HFFc6 (cell line): ENCODE measurements at regions not wholly inside any gene's neighbourhood (a gene's known extent, or its start where the extent isn't known, plus 50 kb on each side); places are given as distances from the start of the nearest gene placed in this dataset.

Experiments
- DNase-seq: peaks from one replicate; pipeline ENCODE4 v3.0.0-alpha.2; 2018
- H3K27ac Mint-ChIP-seq: 2 replicates; pipeline ENCODE4 v1.8.0; 2020; ENCODE audit warnings: mild to moderate bottlenecking, mixed read lengths
- H3K27me3 Mint-ChIP-seq: 2 replicates; pipeline ENCODE4 v1.8.0; 2021; ENCODE audit warnings: mild to moderate bottlenecking, moderate library complexity, mixed read lengths; ENCODE audit not compliant: insufficient read depth
- H3K36me3 Mint-ChIP-seq: 2 replicates; pipeline ENCODE4 v1.8.0; 2021; ENCODE audit warnings: low read depth, mixed read lengths
- H3K4me1 Mint-ChIP-seq: 2 replicates; pipeline ENCODE4 v1.8.0; 2020; ENCODE audit warnings: low read depth, mixed read lengths
- H3K4me3 Mint-ChIP-seq: 2 replicates; pipeline ENCODE4 v1.8.0; 2020; ENCODE audit warnings: mild to moderate bottlenecking, moderate library complexity, mixed read lengths
- H3K9me3 Mint-ChIP-seq: 2 replicates; pipeline ENCODE4 v1.8.0; 2020; ENCODE audit warnings: mild to moderate bottlenecking, mixed read lengths
- CTCF ChIP-seq: fragments of 200-600 bp; sonication (generic); IDR thresholded peaks from 2 replicates; pipeline ENCODE4 v1.5.0; 2021; ENCODE audit warnings: antibody characterized with exemption, mild to moderate bottlenecking

GRCh38 chr5:173791878-173792277 lies 96.3 kb upstream of the CPEB4 start:
- H3K27ac Mint-ChIP-seq: no peak overlapping the region
- H3K4me1 Mint-ChIP-seq: peaks cover 38% of the 10 kb centered on the region
- no peak for TF ChIP-seq CTCF
- no peak overlapping the region for H3K4me3 Mint-ChIP-seq
- H3K9me3 Mint-ChIP-seq: no peaks in the 10 kb centered on the region
- DNase-seq: no peak
- H3K27me3 Mint-ChIP-seq: peaks cover 7% of the 10 kb centered on the region; the same call in 1 of the 2 replicates
- no peaks in the 10 kb centered on the region for H3K36me3 Mint-ChIP-seq

GRCh38 chr5:173792781-173793547 lies 95.2 kb upstream of the CPEB4 start:
- H3K27me3 Mint-ChIP-seq: peaks cover 9% of the 10 kb centered on the region
- no peaks in the 10 kb centered on the region for H3K9me3 Mint-ChIP-seq
- no peaks in the 10 kb centered on the region for H3K36me3 Mint-ChIP-seq
- H3K4me3 Mint-ChIP-seq: no peak overlapping the region; the same call in 1 of the 2 replicates
- no peak for DNase-seq
- no peak overlapping the region for H3K27ac Mint-ChIP-seq
- no peak for TF ChIP-seq CTCF
- peaks cover 27% of the 10 kb centered on the region for H3K4me1 Mint-ChIP-seq

DNA sequence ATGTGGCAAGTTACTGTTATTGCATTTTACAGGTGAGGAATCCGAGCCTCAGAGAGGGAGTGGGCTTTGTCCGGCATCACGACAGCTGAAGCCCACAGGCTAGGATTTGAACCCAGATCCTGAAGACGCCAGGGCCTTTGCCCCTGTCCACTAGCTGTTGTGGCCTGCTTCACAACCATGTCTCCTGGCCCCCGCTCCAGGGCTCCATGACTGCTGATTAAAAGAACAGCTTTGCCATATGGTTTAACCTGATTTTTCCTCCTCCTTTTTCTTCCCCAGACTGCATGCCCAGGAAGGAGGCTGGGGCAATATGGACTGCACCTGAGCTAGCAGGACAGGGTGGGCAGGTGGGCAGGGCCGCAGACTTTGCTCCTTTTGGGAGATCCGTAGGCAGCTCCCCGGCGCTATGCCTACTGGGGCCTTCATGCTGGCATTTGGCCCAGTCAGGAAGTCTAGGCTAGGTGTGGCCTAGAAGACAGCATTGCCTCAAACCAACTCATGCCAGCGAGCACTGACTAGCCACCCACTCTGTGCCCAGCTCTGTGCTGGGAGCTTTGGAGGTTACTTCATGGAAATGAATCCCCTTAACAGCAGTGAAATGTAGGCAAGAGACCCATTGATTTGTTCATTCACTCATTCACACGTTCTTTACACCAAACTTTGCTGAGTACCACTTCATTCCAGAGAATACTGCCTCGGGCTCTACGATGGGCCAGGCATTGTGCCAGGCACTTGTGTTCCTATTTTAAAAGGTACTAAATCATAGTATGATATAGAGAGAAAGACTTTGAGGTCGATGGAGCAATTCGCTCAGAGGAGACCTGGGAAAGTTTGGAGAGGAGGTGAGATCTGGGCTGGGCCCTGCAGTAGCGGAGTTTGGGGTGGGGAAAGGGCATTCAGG lies 94.3 kb upstream of the CPEB4 start:
- peak; percentile 20 for DNase-seq
- H3K4me1 Mint-ChIP-seq: peaks cover 18% of the 10 kb centered on the region
- H3K36me3 Mint-ChIP-seq: no peaks in the 10 kb centered on the region
- H3K27ac Mint-ChIP-seq: no peak overlapping the region
- H3K27me3 Mint-ChIP-seq: peaks cover 12% of the 10 kb centered on the region
- no peak for TF ChIP-seq CTCF
- H3K9me3 Mint-ChIP-seq: no peaks in the 10 kb centered on the region
- no peak overlapping the region for H3K4me3 Mint-ChIP-seq

- H3K36me3 Mint-ChIP-seq: no peaks in the 10 kb centered on the region
- no peak for TF ChIP-seq CTCF
- H3K9me3 Mint-ChIP-seq: no peaks in the 10 kb centered on the region
- H3K4me3 Mint-ChIP-seq: no peak overlapping the region
- peaks cover 8% of the 10 kb centered on the region for H3K4me1 Mint-ChIP-seq
- H3K27me3 Mint-ChIP-seq: peaks cover 12% of the 10 kb centered on the region
- no peak for DNase-seq
- no peak overlapping the region for H3K27ac Mint-ChIP-seq
Measured at GRCh38 chr5:173794901-173795416, 93.2 kb upstream of the CPEB4 start.

- H3K9me3 Mint-ChIP-seq: no peaks in the 10 kb centered on the region
- DNase-seq: no peak
- H3K4me3 Mint-ChIP-seq: no peak overlapping the region
- H3K4me1 Mint-ChIP-seq: peaks cover 14% of the 10 kb centered on the region
- H3K36me3 Mint-ChIP-seq: no peaks in the 10 kb centered on the region
- H3K27ac Mint-ChIP-seq: no peak overlapping the region
- TF ChIP-seq CTCF: no peak
- peaks cover 12% of the 10 kb centered on the region for H3K27me3 Mint-ChIP-seq
Measured at GRCh38 chr5:173795601-173796000, 92.5 kb upstream of the CPEB4 start.
